SHP77 treated with DMSO at 0.1 percent for 48 hours (cell line): ENCODE measurements at regions not wholly inside any gene's neighbourhood (a gene's known extent, or its start where the extent isn't known, plus 50 kb on each side); places are given as distances from the start of the nearest gene placed in this dataset.
A peak's percentile ranks its signal among the peaks of the same experiment; 100 is the strongest.

ENCODE experiments used
- DNase-seq: peaks from one replicate; lab custom pipeline; 2025; lab: John Stamatoyannopoulos, UW

- DNase-seq = no peak
Measured at GRCh38 chr11:104526006-104526405, 362.1 kb upstream of the PDGFD start.

- DNase-seq = no peak
Measured at GRCh38 chr11:104525416-104525815, 361.5 kb upstream of the PDGFD start.

DNA sequence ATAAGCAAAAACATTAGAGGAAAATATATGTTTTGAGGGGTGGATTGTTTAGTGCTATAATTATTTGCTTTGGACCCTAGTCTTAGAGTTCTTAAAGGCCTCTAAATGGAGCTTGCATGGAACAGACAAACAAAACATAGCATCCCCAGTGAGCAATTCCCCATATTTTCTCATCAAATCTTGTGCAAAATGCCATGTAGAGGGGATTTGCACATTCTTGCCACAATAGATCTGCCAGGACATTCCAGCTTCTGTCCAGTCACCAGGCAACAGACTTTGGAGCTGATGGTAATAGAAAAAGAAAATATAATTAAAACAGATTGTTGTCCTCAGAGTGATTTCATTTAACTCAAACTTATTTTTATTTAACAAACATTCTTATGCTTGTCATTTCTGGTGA lies 360.3 kb upstream of the PDGFD start:
- no peak for DNase-seq

GRCh38 chr11:104523611-104524010 lies 359.7 kb upstream of the PDGFD start:
- no peak for DNase-seq

- no peak for DNase-seq
Measured at GRCh38 chr11:104522650-104523049, 358.7 kb upstream of the PDGFD start.

DNA sequence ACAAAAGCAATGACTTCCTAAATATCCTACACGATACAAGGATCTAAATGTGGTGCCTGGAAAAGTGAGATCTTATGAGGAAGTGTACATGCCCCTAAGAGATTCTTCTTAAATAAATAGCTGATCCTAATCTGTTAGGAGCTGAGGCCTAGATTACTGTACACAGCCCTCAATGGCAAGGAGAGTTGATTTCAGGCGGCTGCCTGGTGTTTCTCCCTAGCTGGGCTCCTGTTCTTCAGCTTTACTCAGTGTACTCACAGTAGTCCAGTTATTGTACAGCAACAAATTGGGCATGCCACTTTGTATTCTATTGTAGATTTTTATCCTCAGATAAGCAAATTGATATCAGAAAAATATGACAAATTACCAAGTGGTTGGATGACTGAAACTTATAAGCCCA lies 358.2 kb upstream of the PDGFD start:
- no peak for DNase-seq

GRCh38 chr11:104510169-104510568 lies 346.2 kb upstream of the PDGFD start:
- DNase-seq = no peak

- DNase-seq = no peak
Measured at GRCh38 chr11:104490182-104490581, 326.2 kb upstream of the PDGFD start.

DNA sequence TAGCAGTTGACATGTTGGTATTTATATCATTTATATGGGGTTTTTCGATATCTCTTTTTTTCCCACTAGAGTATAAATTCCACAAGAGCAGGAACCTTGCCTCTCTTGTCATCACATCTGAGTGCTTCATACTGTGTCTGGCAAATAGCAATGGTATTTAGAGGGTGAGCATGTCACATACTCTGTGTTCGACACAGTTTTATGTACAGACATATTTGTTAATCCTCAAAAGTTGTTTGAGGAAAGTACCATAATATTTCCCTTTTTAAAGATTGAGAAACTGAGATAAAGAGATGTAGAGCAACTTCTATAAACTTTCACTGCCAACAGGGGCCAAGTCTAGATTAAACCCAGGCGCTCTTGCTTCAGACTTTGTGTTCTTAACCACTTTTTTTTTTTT lies 324.6 kb upstream of the PDGFD start:
- no peak for DNase-seq

DNA sequence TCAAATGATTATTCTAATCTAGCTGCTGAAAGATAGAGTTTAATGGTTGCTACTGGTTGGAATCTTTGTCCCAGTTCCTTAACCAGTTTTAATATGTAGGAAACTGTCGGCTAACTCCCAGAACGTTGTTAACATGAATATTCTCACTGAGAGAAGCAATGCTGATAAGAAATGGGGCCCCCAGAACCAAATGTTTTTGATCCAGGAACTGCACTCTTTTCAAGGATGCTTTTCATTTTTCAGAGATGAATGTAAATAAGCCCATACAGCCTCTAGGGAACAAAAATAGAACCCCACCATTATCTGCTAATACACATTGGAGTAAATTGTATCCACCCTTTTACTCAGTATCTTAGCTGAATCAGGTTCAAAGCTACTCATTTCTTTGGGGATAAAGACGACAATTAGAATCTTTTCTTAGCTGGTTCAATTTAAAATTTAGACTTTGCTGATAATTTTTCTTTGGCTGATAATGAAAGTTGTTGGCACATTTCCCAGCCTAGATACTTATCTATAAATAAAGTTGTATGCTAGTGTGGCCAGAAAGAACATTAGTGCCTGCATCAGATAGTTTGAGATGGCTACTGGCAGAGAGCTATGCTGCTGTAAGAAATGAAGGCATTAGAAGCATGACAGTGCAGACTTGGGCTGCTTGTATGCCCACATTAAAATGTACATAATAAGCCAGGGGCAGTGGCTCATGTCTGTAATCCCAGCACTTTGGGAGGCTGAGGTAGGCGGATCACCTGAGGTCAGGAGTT lies 323.3 kb upstream of the PDGFD start:
- DNase-seq = no peak

GRCh38 chr11:104484804-104485554 lies 321.0 kb upstream of the PDGFD start:
- no peak for DNase-seq

GRCh38 chr11:104476898-104477297 lies 313.0 kb upstream of the PDGFD start:
- DNase-seq = no peak

- DNase-seq = no peak
Measured at GRCh38 chr11:104476454-104476853, 312.5 kb upstream of the PDGFD start.

DNA sequence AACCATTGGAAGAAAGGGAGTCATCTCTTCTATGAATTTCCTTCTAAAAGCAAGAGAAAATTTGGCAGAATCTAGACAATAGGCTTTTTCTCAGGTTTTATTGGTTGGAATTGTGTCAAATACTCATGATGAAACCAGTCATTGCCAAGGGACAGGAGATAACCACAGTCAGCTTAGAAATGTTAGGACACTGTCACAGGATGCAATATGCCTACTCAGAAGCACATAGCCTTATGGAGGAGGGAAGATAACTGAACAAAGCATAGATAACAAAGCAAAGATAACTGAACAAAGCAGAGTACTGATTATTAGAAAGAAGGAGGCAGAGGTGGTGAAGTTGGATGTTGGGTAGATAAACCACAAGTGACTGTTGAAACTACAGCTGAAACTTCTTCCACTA lies 303.5 kb upstream of the PDGFD start:
- no peak for DNase-seq

- DNase-seq = no peak
Measured at GRCh38 chr11:104465321-104465720, 301.4 kb upstream of the PDGFD start.

DNA sequence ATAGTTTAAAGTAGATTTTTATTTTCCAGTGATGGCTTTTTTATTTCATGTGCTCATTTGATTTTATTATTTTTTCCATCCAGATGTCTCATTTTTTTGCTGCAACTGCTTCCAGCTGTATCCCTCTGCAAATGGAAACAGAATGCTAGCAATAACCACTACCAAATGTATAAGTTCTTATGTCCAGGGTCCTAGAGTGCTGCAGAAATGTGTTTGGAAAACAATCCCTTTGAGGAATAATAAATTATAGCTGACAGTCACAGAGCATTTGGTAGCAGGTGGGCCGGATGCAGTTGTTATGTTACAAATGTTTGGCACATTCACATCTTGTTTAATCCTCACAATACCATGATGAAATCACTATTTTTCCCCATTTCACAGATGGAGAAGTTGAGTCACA lies 300.7 kb upstream of the PDGFD start:
- DNase-seq = no peak

DNA sequence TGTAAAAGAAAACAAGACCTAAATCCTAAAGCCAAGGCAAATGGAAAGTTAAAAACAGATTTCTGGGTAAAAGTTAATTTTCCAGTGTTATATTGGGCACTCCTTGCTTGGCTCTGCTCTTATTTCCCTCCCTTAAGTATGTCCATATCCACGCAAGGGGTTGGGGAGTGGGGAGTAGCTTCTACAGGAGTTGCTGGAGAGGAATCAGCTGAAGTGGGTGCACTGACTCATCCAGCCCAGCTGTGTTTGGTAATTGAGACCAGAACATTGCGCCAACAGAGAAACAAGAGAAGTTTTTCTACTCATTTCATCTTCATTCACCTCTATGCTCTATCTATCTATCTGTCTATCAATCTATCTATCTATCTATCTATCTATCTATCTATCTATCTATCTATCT lies 298.4 kb upstream of the PDGFD start:
- DNase-seq = no peak

- DNase-seq = peak; percentile 21
Measured at GRCh38 chr11:104451197-104451893, 287.4 kb upstream of the PDGFD start.

DNA sequence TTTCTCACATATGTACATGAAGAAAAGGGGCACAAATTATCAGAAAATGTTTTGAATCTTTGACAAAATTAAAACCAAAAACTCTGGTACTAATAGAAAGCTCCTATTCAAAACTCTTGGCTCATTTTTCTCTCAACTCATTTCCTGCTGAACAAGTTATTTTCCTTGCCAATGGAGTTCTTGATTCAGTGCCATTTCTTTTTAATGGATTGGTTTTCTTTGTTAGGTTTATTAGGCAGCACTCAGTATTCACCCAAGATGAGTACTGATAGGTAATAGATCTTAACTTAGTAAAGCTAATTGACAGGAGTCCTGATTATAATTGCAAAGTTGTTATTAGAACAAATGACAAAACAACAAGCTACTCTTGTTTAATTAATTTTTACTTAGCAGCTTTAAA lies 279.4 kb upstream of the PDGFD start:
- no peak for DNase-seq

DNA sequence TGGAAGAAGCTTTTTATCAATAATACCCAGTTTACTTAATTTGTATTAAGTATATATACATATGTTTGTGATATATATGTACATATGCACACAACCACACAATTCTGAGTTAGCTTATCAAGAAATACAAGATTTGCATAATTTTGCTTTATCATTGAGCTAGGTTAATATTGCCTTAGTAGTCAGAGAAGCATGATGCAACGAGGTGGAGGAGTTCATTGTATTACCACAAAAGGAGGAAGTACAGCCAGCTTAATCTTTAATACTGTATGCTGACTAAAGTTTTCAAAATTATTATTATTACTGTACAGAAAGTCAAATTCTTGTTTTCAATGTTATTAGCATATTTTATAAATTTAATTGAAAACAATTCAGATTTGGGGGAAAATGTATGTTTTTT lies 278.4 kb upstream of the PDGFD start:
- no peak for DNase-seq

- no peak for DNase-seq
Measured at GRCh38 chr11:104435494-104435893, 271.5 kb upstream of the PDGFD start.

DNA sequence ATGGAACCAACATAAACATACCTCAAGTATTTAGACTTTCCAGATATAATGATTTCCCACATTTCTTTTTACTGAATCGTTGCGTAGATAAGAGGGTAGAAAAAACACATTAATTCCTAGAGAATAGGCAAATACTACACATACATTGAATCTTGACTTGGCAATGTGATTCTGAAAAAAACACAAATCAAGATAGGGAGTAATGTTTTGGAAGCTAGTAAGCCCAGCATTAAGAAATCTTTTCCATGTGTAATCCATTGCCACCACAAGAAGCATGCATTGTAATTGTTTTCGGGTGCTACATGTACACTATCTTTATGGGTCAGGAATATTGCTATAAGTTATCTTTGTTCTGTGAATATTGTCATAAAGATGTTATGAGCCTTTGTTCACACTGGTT lies 269.8 kb upstream of the PDGFD start:
- DNase-seq = no peak

- DNase-seq = no peak
Measured at GRCh38 chr11:104432981-104433380, 269.0 kb upstream of the PDGFD start.
